ENCODE measurements at regions not wholly inside any gene's neighbourhood (a gene's known extent, or its start where the extent isn't known, plus 50 kb on each side); places are given as distances from the start of the nearest gene placed in this dataset.
"Not testable (repeated sequence)": the region's sequence is repeated elsewhere in the genome, so short reads cannot be mapped to it uniquely, and the experiment has no call there.

- DNase-seq (ENCODE audit: extremely low read depth, low read depth, low spot score), result no peak
Measured at GRCh38 chr10:2813286-2813685, 254.1 kb upstream of the PFKP start.

- no peak for DNase-seq (ENCODE audit: extremely low read depth, low read depth, low spot score)
Measured at GRCh38 chr10:2812631-2813030, 254.7 kb upstream of the PFKP start.

GRCh38 chr10:2800178-2800577 is 267.2 kb upstream of the PFKP start:
- DNase-seq (ENCODE audit: extremely low read depth, low read depth, low spot score), result no peak

GRCh38 chr10:2798336-2799022 is 268.9 kb upstream of the PFKP start:
- no peak for DNase-seq (ENCODE audit: extremely low read depth, low read depth, low spot score)

- DNase-seq (ENCODE audit: extremely low read depth, low read depth, low spot score), result no peak
Measured at GRCh38 chr10:2791774-2792443, 275.4 kb upstream of the PFKP start.

GRCh38 chr10:2790396-2791188 is 276.8 kb upstream of the PFKP start:
- no peak for DNase-seq (ENCODE audit: extremely low read depth, low read depth, low spot score)

- no peak for DNase-seq (ENCODE audit: extremely low read depth, low read depth, low spot score)
Measured at GRCh38 chr10:2786251-2786650, 281.1 kb upstream of the PFKP start.

GRCh38 chr10:2784766-2785165 is 282.6 kb upstream of the PFKP start:
- DNase-seq (ENCODE audit: extremely low read depth, low read depth, low spot score), result no peak

GRCh38 chr10:2782950-2783349 is 284.4 kb upstream of the PFKP start:
- no peak for DNase-seq (ENCODE audit: extremely low read depth, low read depth, low spot score)

- DNase-seq (ENCODE audit: extremely low read depth, low read depth, low spot score), result no peak
Measured at GRCh38 chr10:2782265-2782664, 285.1 kb upstream of the PFKP start.

- no peak for DNase-seq (ENCODE audit: extremely low read depth, low read depth, low spot score)
Measured at GRCh38 chr10:2777666-2778355, 289.5 kb upstream of the PFKP start.

GRCh38 chr10:2772816-2773631 is 294.3 kb upstream of the PFKP start:
- DNase-seq (ENCODE audit: extremely low read depth, low read depth, low spot score), result no peak

GRCh38 chr10:2772135-2772534 is 295.2 kb upstream of the PFKP start:
- no peak for DNase-seq (ENCODE audit: extremely low read depth, low read depth, low spot score)

GRCh38 chr10:2767293-2767692 is 300.1 kb upstream of the PFKP start:
- not testable (repeated sequence) for DNase-seq (ENCODE audit: extremely low read depth, low read depth, low spot score)

GRCh38 chr10:2761971-2762370 is 305.4 kb upstream of the PFKP start:
- no peak for DNase-seq (ENCODE audit: extremely low read depth, low read depth, low spot score)

- no peak for DNase-seq (ENCODE audit: extremely low read depth, low read depth, low spot score)
Measured at GRCh38 chr10:2761311-2761710, 306.0 kb upstream of the PFKP start.

GRCh38 chr10:2760736-2761135 is 306.6 kb upstream of the PFKP start:
- DNase-seq (ENCODE audit: extremely low read depth, low read depth, low spot score), result no peak

GRCh38 chr10:2759233-2759632 is 308.1 kb upstream of the PFKP start:
- DNase-seq (ENCODE audit: extremely low read depth, low read depth, low spot score), result no peak

- no peak for DNase-seq (ENCODE audit: extremely low read depth, low read depth, low spot score)
Measured at GRCh38 chr10:2754943-2755342, 312.4 kb upstream of the PFKP start.

- DNase-seq (ENCODE audit: extremely low read depth, low read depth, low spot score), result no peak
Measured at GRCh38 chr10:2748287-2748686, 319.1 kb upstream of the PFKP start.
